Cardiac fibroblast (primary cell): ENCODE measurements at regions not wholly inside any gene's neighbourhood (a gene's known extent, or its start where the extent isn't known, plus 50 kb on each side); places are given as distances from the start of the nearest gene placed in this dataset.
"Not testable (repeated sequence)": the region's sequence is repeated elsewhere in the genome, so short reads cannot be mapped to it uniquely, and the experiment has no call there.

Experiments
- DNase-seq, 2 donors: peaks; one replicate each; pipeline versions ENCODE4 v3.0.0 to v3.0.0-alpha.2; 2010; ENCODE audit warnings: low read depth in 2 of 2
- H3K4me3 ChIP-seq, 2 donors: replicated peaks in 1 of 2; 1 replicate in 1 of 2; 2 replicates in 1 of 2; pipeline ENCODE4 v1.5.1; 2011; ENCODE audit warnings: low read depth in 2 of 2, low read length in 2 of 2, mild to moderate bottlenecking in 2 of 2, moderate library complexity in 1 of 2
- CTCF ChIP-seq: IDR thresholded peaks from one replicate; pipeline ENCODE4 v1.5.1; 2011; ENCODE audit warnings: low read depth, mild to moderate bottlenecking, low read length, inconsistent platforms

DNA sequence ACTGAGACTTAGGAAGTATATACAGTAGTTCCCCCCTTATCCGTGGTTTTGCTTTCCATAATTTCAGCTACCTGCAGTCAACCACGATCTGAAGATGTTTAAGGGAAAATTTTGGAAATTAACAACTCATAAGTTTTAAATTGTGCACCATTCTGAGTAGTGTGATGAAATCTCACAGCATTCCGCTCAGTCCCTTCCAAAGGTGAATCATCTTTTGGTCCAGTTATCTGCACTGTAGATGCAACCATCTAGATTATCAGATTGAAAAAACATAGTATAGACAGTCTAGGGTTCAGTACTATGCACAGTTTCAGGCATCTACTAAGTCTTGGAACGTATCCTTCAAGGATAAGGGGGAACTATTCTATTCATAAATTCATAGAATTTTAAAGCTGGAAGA, 109.0 kb downstream of the ANXA3 start:
- peak in 1 of 2 donors; percentile 47 for DNase-seq
- no peak for TF ChIP-seq CTCF
- H3K4me3 ChIP-seq = no peak overlapping the region

DNA sequence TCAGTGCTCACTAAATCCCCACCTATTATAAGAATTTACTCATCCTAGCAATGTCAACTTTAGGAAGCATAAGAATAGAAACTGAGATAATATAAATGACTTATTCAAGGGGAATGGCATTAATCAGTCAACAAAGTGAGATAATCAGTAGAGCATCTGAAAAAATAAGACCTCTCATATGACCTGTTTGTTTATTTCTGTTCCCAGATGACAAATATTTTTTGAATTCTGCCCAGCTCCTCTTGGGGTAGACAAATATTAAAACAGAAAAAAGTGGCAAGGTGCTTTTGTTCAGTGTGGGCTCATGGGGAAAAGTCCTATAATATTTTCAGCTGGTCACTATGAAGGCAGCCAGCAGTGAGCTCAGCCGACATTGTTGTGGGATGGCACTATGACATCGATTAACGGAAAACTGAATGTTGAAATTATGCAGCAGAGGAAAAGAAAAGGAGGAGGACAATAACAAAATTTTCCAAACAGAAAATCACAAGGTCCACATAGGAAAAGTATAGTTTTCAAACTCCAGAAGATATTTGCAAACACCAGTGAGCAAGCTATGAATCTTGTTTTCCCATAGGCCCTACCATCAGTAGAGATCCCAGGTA, 109.6 kb downstream of the ANXA3 start:
- H3K4me3 ChIP-seq = no peak overlapping the region
- no peak for TF ChIP-seq CTCF
- peak in 1 of 2 donors; percentile 38 for DNase-seq

DNA sequence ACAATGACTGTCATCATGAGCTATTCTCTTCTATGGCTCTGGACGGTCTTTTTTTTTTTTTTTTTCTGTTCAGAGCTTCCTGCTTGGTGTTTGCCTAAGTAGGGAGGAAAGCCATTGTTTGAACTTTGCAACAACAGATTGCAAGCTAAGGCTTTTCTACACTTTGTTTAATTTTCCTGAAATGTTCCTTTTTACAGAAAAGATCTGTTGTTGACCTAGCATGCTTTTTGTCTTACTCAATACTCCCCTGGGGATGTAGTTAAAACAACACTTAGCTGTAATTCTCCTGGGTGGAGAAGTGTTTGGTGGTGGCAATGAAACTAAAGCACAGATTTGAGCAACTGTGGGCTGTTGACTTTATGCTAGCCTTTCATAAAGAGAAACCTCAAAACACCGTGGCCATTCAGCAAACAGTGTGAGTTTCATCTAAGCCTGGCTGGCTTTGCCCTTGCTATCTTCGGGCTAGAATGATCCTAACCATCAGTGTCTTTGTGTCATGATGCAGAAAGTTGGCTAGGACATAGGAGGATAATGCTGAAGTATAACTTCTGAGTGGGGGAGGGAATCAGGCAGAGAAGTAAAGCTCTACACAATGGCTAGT, 110.5 kb downstream of the ANXA3 start:
- no peak for TF ChIP-seq CTCF
- H3K4me3 ChIP-seq = peak overlapping the region in 1 of 2 donors; percentile 24
- peak; percentile 78 to 88 for DNase-seq

- no peak overlapping the region for H3K4me3 ChIP-seq
- no peak for DNase-seq
- TF ChIP-seq CTCF = no peak
These were observed 111.1 kb downstream of the ANXA3 start for GRCh38 chr4:78662658-78663057.

- not testable (repeated sequence) for H3K4me3 ChIP-seq, DNase-seq
These were observed 111.9 kb upstream of the BMP2K start for GRCh38 chr4:78664296-78664695.

DNA sequence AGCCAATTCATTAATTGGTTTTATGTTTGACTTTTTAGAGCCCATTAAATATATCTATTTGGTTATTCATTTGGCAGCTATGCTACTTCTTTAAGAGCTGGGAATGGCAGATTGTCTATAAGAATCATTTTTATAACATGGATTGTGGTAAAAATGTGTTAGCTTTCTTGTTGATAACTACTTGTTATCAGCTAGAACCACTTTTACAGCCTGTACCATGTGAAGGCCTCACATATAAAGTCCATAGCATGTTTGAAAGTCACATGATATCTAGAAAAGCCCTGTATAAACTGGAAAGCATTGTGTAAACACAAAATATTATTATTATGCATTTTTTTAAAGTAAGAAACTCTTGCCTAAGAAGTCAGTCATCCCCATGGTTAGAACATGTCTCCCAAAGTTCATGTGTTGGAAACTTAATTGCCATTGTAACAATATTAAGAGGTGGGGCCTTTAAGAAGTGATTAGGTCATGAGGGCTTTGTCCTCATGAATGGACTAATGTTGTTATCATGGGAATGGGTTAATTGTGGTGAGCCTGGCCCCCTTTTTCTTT, 110.9 kb upstream of the BMP2K start:
- no peak for TF ChIP-seq CTCF
- DNase-seq = no peak
- H3K4me3 ChIP-seq = no peak overlapping the region

DNA sequence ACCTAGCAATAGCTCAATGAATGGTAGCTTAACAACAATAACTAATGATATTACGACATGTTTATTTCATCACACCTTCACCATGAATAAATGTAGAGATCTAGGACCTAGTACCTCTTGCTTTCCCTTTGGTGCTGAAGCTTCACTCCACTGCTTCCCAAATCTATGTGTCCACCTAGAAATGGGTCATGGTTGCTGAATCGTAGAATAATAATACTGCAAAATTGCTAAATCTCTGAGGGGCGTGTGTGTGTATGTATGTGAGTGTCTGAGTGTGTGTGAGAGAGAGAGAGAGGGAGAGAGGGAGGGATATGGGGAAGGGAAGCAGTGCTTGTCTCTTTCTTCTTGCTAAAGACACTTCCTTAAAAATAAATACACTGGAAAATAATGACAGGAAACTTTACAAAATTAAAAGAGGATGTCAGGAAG, 109.3 kb upstream of the BMP2K start:
- H3K4me3 ChIP-seq = no peak overlapping the region
- DNase-seq = peak in 1 of 2 donors; percentile 36
- no peak for TF ChIP-seq CTCF
